Lung (tissue), 11 donors: ENCODE measurements at regions not wholly inside any gene's neighbourhood (a gene's known extent, or its start where the extent isn't known, plus 50 kb on each side); places are given as distances from the start of the nearest gene placed in this dataset.
A peak's percentile ranks its signal among the peaks of the same experiment; 100 is the strongest.

Experiments used
- ATAC-seq: fragments of 200-7000 bp; cut with Tn5 transposase; one replicate; pipeline ENCODE4 v1.9.1; 2020; ENCODE audit warnings: moderate number of reproducible peaks; ENCODE audit not compliant: insufficient read depth, low FRiP score
- DNase-seq, 3 donors: peaks; one replicate each; pipeline ENCODE4 v3.0.0-alpha.2; 2013 to 2017
- H3K27ac ChIP-seq, 2 donors: one replicate each; pipeline ENCODE4 v1.5.1; 2013; ENCODE audit warnings: mild to moderate bottlenecking in 2 of 2, moderate library complexity in 2 of 2, control low read depth in 1 of 2, inconsistent platforms in 1 of 2, low read depth in 1 of 2, low read length in 1 of 2
- H3K27me3 ChIP-seq, 3 donors: one replicate each; pipeline ENCODE4 v1.5.1; 2013; ENCODE audit warnings: low read length in 2 of 3; ENCODE audit not compliant: control insufficient read depth in 3 of 3, insufficient read depth in 3 of 3
- H3K36me3 ChIP-seq, 4 donors: one replicate each; pipeline ENCODE4 v1.5.1; 2013; ENCODE audit warnings: low read length in 4 of 4, mild to moderate bottlenecking in 1 of 4, moderate library complexity in 1 of 4; ENCODE audit not compliant: control insufficient read depth in 4 of 4, insufficient read depth in 4 of 4
- H3K4me1 ChIP-seq, 5 donors: one replicate each; pipeline ENCODE4 v1.5.1; 2013; ENCODE audit warnings: low read length in 5 of 5, mild to moderate bottlenecking in 2 of 5, moderate library complexity in 1 of 5; ENCODE audit not compliant: control insufficient read depth in 5 of 5, insufficient read depth in 5 of 5
- H3K4me3 ChIP-seq: one replicate; pipeline ENCODE4 v1.5.1; 2013; ENCODE audit warnings: mild to moderate bottlenecking, control low read depth, moderate library complexity
- H3K9ac ChIP-seq, 2 donors: one replicate each; pipeline ENCODE4 v1.5.1; 2013; ENCODE audit warnings: low read length in 2 of 2, control low read depth in 1 of 2; ENCODE audit not compliant: insufficient read depth in 1 of 2
- H3K9me3 ChIP-seq, 4 donors: one replicate each; pipeline ENCODE4 v1.5.1; 2013; ENCODE audit warnings: low read length in 3 of 4, mild to moderate bottlenecking in 1 of 4, moderate library complexity in 1 of 4; ENCODE audit not compliant: control insufficient read depth in 4 of 4, insufficient read depth in 3 of 4
- WGBS, 2 donors: extraction: QIAGEN DNeasy Blood & Tissue Kit; methylation state at CpG; one replicate each; pipeline ENCODE4 v1.1.7; 2013; 5-methylcytosine and 5-hydroxymethylcytosine counted together
- TF ChIP-seq, protein P1 (sequence below): IDR thresholded peaks from 2 replicates; pipeline ENCODE4 v1.5.1; 2012; ENCODE audit warnings: mild to moderate bottlenecking; ENCODE audit errors: control extremely low read depth, extremely low read depth
- donor health status: control.
- donor health status: control.
- donor health status: Bipolar disorder and iron deficiency.
- donor health status: healthy.
- donor health status: DM: yes; HTN: yes; CAD: no.

DNA sequence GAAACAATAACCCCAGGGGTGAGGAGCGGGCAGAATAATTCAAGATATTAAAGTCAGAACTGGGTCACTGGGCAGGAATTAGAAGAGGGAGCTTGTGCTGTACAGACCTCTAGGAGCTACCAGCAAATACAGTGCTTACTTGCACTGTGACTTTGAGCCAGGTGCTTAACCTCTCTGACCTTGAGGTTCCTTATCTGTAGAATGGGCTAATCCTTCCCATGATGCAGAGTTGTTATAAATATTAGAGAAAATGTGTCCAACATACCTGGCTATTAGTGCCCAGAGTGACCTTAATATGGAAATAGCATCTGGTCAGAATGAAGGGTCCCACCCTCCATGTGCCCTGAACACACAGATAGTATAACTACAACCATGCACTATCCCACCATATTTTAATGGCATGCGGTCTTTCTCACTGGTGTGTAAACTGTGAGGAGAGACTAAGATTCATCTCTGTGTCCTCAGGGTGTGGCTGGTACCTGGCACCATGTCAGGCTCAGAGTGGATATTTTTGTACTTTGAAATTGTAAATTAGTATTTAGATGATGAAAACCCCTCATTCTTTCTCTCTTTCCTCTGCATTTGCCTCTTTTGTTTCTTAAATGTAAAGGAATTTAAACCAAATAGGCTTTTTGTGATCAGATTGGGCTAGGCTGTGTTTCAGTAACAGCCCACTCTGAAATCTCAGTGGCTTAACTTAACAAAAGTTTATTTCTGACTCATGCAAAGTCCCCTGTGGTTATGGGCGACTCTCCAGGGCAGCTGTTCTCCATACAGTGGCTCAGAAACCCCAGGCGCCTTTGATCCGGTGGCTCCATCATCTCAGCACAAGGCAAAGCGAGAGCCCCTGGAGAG is 60.0 kb upstream of the ROR1 start:
- ATAC-seq (peak; percentile 46), DNase-seq (peak; percentile 38 to 67 (median 49))
- TF ChIP-seq, protein P1, sequence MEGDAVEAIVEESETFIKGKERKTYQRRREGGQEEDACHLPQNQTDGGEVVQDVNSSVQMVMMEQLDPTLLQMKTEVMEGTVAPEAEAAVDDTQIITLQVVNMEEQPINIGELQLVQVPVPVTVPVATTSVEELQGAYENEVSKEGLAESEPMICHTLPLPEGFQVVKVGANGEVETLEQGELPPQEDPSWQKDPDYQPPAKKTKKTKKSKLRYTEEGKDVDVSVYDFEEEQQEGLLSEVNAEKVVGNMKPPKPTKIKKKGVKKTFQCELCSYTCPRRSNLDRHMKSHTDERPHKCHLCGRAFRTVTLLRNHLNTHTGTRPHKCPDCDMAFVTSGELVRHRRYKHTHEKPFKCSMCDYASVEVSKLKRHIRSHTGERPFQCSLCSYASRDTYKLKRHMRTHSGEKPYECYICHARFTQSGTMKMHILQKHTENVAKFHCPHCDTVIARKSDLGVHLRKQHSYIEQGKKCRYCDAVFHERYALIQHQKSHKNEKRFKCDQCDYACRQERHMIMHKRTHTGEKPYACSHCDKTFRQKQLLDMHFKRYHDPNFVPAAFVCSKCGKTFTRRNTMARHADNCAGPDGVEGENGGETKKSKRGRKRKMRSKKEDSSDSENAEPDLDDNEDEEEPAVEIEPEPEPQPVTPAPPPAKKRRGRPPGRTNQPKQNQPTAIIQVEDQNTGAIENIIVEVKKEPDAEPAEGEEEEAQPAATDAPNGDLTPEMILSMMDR = no peak
- peaks cover 0 to 6% (median 0%) of the 10 kb centered on the region in 5 donors for H3K4me1 ChIP-seq
- H3K4me3 ChIP-seq = no peak overlapping the region
- H3K9me3 ChIP-seq = no peaks in the 10 kb centered on the region
- 71 to 74% methylated on average over 6 of the region's 6 CpGs for WGBS, 2 donors
- H3K27ac ChIP-seq = no peak overlapping the region
- no peaks in the 10 kb centered on the region for H3K36me3 ChIP-seq
- H3K27me3 ChIP-seq = no peaks in the 10 kb centered on the region
- no peak overlapping the region for H3K9ac ChIP-seq

DNA sequence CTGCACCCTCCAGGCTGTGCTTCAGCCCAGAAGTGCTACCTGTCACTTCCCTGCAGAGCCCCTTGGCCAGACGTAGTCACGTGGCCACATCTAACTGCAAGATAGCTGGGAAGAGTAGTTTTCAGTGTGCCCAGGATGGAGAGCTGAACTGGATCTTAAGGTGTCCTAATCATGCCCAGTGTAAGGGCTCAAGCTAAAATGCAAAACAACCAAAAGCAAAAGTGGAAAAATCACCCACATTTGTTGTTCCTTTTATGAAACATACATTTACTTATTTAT is 59.4 kb upstream of the ROR1 start:
- Histone ChIP-seq H3K27me3 (no peaks in the 10 kb centered on the region), H3K27ac (no peak overlapping the region), H3K9ac (no peak overlapping the region), H3K36me3 (no peaks in the 10 kb centered on the region), H3K4me3 (no peak overlapping the region), H3K9me3 (no peaks in the 10 kb centered on the region), H3K4me1 (peaks cover 0 to 6% (median 0%) of the 10 kb centered on the region in 5 donors)
- ATAC-seq (no peak), DNase-seq (no peak)
- TF ChIP-seq, protein P1 = no peak
- WGBS, 2 donors = 32 to 34% methylated on average over 2 of the region's 2 CpGs

DNA sequence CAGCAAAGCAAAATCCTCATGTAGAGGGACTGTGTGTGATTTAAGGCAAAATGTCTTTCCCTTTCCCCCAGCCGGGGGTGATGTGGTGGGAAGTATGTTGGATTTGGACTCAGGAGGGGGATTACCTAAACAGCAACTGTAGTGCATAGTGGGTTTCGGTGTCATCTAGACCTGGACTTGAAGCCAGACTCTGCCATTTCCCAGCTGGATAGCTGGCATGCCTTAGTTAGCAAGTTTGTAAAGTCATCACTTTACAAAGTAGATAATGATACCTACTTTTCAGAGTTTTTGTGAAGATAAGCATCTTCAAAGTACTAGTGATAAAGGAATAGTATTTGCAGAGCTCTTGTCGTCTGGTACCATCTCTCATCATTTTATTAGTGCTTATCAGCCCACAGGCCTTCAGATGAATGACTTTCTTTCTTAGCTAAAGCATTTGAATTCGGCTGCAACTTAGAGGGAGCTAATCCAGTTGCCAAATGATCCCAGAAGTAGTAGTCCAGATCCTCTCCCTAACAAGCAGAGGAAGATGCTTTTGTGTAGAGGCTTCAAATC is 56.2 kb upstream of the ROR1 start:
- Histone ChIP-seq H3K4me1 (peaks cover 0 to 11% (median 3%) of the 10 kb centered on the region in 5 donors), H3K27me3 (no peaks in the 10 kb centered on the region), H3K9ac (no peak overlapping the region), H3K9me3 (no peaks in the 10 kb centered on the region), H3K27ac (no peak overlapping the region), H3K36me3 (no peaks in the 10 kb centered on the region), H3K4me3 (no peak overlapping the region)
- WGBS, 2 donors = 79 to 89% methylated on average over 4 of the region's 4 CpGs
- TF ChIP-seq, protein P1 = no peak
- DNase-seq = no peak
- ATAC-seq = no peak
